Neutrophil (primary cell): ENCODE measurements at regions not wholly inside any gene's neighbourhood (a gene's known extent, or its start where the extent isn't known, plus 50 kb on each side); places are given as distances from the start of the nearest gene placed in this dataset.

ENCODE experiments used
- H3K27ac ChIP-seq: fragments of 200-600 bp; sonication (generic); 2 replicates; pipeline ENCODE4 v1.5.1; 2016; ENCODE audit warnings: mild to moderate bottlenecking, moderate library complexity
- H3K27me3 ChIP-seq: fragments of 200-600 bp; sonication (generic); 2 replicates; pipeline ENCODE4 v1.6.0; 2016; ENCODE audit warnings: mild to moderate bottlenecking
- H3K36me3 ChIP-seq: fragments of 200-600 bp; sonication (generic); 2 replicates; pipeline ENCODE4 v1.5.1; 2017
- H3K4me1 ChIP-seq, 2 experiments: fragments of 200-600 bp in 1 of 2; sonication (generic) in 1 of 2; 1 replicate in 1 of 2; 2 replicates in 1 of 2; pipeline versions ENCODE4 v1.5.1 to v1.6.1; 2013 to 2016; ENCODE audit warnings: low read depth in 1 of 2, low read length in 1 of 2, mild to moderate bottlenecking in 1 of 2, moderate library complexity in 1 of 2; ENCODE audit not compliant: control insufficient read depth in 1 of 2, insufficient read depth in 1 of 2
- H3K4me3 ChIP-seq, 2 experiments: fragments of 200-600 bp in 1 of 2; sonication (generic) in 1 of 2; 1 replicate in 1 of 2; 2 replicates in 1 of 2; pipeline ENCODE4 v1.5.1; 2013 to 2016; ENCODE audit warnings: low read depth in 1 of 2, low read length in 1 of 2, mild to moderate bottlenecking in 1 of 2, moderate library complexity in 1 of 2
- H3K9me3 ChIP-seq: fragments of 200-600 bp; sonication (generic); 2 replicates; pipeline ENCODE4 v1.5.1; 2016
- TF ChIP-seq, protein P1 (sequence below): fragments of 200-600 bp; sonication (generic); IDR thresholded peaks from 2 replicates; pipeline ENCODE4 v1.5.1; 2016; ENCODE audit warnings: antibody characterized with exemption

DNA sequence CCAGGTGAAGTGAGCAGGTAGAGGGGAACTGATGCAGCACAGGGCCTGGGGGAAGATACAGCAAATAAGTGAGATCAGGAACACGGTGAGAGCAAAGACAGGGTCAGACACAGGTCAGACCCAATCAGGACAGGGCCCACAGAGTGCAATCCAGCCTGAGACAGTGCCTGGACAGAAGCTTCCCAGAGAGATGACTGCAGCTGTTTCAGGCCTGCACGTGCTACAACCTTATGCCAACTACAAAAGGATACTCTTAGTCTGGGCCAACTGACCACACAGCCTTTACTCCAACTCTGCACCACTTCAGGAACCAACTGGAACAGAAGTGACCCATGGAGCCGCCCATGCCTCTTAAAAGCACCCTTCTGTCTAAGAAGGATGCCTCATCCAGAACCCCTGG is 228.0 kb downstream of the TOMM20 start:
- Histone ChIP-seq H3K9me3 (no peaks in the 10 kb centered on the region), H3K27me3 (no peaks in the 10 kb centered on the region), H3K36me3 (no peaks in the 10 kb centered on the region), H3K4me3 (no peak overlapping the region), H3K27ac (no peak overlapping the region), H3K4me1 (no peaks in the 10 kb centered on the region)
- TF ChIP-seq, protein P1, sequence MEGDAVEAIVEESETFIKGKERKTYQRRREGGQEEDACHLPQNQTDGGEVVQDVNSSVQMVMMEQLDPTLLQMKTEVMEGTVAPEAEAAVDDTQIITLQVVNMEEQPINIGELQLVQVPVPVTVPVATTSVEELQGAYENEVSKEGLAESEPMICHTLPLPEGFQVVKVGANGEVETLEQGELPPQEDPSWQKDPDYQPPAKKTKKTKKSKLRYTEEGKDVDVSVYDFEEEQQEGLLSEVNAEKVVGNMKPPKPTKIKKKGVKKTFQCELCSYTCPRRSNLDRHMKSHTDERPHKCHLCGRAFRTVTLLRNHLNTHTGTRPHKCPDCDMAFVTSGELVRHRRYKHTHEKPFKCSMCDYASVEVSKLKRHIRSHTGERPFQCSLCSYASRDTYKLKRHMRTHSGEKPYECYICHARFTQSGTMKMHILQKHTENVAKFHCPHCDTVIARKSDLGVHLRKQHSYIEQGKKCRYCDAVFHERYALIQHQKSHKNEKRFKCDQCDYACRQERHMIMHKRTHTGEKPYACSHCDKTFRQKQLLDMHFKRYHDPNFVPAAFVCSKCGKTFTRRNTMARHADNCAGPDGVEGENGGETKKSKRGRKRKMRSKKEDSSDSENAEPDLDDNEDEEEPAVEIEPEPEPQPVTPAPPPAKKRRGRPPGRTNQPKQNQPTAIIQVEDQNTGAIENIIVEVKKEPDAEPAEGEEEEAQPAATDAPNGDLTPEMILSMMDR, result no peak

DNA sequence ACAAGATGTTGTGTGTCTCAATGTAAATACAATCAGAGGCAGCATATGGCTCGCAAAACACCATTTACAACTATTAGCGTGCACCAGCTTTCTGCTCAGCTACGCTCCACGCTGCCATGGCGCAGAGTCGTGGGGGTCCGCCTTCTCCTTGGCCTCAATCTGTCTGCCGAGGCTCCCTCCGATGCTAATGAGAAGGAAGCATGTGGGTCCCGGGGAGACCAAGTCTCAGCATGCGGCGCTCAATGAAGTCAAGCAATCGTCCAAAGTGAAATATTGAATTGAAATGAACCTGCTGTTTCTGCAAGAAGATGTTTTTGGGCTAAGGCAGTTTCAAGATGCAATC is 228.9 kb downstream of the TOMM20 start:
- Histone ChIP-seq H3K4me3 (no peak overlapping the region), H3K27ac (no peak overlapping the region), H3K9me3 (no peaks in the 10 kb centered on the region), H3K27me3 (no peaks in the 10 kb centered on the region), H3K4me1 (no peaks in the 10 kb centered on the region), H3K36me3 (no peaks in the 10 kb centered on the region)
- TF ChIP-seq, protein P1, result no peak

GRCh38 chr1:234899041-234899729 is 229.5 kb downstream of the TOMM20 start:
- Histone ChIP-seq H3K4me1 (peaks cover 0 to 2% of the 10 kb centered on the region in 2 experiments), H3K27me3 (no peaks in the 10 kb centered on the region), H3K36me3 (no peaks in the 10 kb centered on the region), H3K4me3 (no peak overlapping the region), H3K27ac (no peak overlapping the region), H3K9me3 (no peaks in the 10 kb centered on the region)
- TF ChIP-seq, protein P1, result no peak

DNA sequence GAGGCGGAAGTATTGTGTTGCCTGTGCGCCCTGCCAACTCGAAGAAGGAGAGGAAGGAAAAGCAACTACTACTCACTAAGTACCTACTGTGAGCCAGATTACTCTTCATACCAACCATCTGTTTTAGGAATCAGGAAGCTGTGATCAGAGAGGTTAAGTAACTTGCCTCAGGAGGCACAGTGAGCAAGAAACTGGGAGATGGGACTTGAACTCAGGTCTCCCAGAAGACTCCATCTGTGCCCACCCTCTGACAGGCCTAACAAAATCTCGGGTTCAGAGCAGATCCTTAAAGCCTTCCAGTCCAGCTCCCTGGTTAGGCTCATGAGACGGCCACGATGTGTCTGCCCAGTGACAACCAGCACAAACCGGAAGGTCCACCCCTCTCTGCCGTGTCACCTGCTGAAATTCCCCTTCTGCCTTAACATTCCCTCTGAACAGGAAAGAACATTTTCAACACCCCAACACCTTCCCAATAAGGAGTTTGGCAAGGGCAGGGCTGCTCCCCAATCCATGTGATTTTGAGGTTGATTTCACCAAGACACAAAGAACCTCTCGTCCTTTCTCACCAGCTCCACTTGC is 230.1 kb downstream of the TOMM20 start:
- peaks cover 0 to 8% of the 10 kb centered on the region in 2 experiments for H3K4me1 ChIP-seq
- no peaks in the 10 kb centered on the region for H3K27me3 ChIP-seq
- H3K36me3 ChIP-seq, result no peaks in the 10 kb centered on the region
- TF ChIP-seq, protein P1, result no peak
- no peak overlapping the region for H3K27ac ChIP-seq
- H3K4me3 ChIP-seq, result no peak overlapping the region
- H3K9me3 ChIP-seq, result no peaks in the 10 kb centered on the region

GRCh38 chr1:234897754-234898454 is 230.7 kb downstream of the TOMM20 start:
- TF ChIP-seq, protein P1, result no peak
- no peak overlapping the region for H3K4me3 ChIP-seq
- H3K27ac ChIP-seq, result no peak overlapping the region
- H3K9me3 ChIP-seq, result no peaks in the 10 kb centered on the region
- H3K27me3 ChIP-seq, result no peaks in the 10 kb centered on the region
- no peaks in the 10 kb centered on the region for H3K36me3 ChIP-seq
- H3K4me1 ChIP-seq, result peaks cover 0 to 8% of the 10 kb centered on the region in 2 experiments
